ENCODE measurements at regions not wholly inside any gene's neighbourhood (a gene's known extent, or its start where the extent isn't known, plus 50 kb on each side); places are given as distances from the start of the nearest gene placed in this dataset.

- DNase-seq = no peak
These were observed 58.6 kb upstream of the NYAP2 start for GRCh38 chr2:225340923-225341322.

GRCh38 chr2:225337183-225337582, 62.3 kb upstream of the NYAP2 start:
- DNase-seq = peak; percentile 68

- DNase-seq = no peak
These were observed 65.0 kb upstream of the NYAP2 start for GRCh38 chr2:225334514-225334913.

- no peak for DNase-seq
These were observed 71.3 kb upstream of the NYAP2 start for GRCh38 chr2:225328192-225328591.

- no peak for DNase-seq
These were observed 72.5 kb upstream of the NYAP2 start for GRCh38 chr2:225326969-225327368.

GRCh38 chr2:225319872-225320271, 79.6 kb upstream of the NYAP2 start:
- no peak for DNase-seq

- DNase-seq = no peak
These were observed 81.1 kb upstream of the NYAP2 start for GRCh38 chr2:225318440-225318839.

- DNase-seq = no peak
These were observed 82.3 kb upstream of the NYAP2 start for GRCh38 chr2:225317186-225317585.

GRCh38 chr2:225310745-225311144, 88.8 kb upstream of the NYAP2 start:
- no peak for DNase-seq

GRCh38 chr2:225309516-225309915, 90.0 kb upstream of the NYAP2 start:
- no peak for DNase-seq

GRCh38 chr2:225296951-225297350, 102.6 kb upstream of the NYAP2 start:
- no peak for DNase-seq

- DNase-seq = no peak
These were observed 104.4 kb upstream of the NYAP2 start for GRCh38 chr2:225295102-225295501.

GRCh38 chr2:225293638-225294037, 105.9 kb upstream of the NYAP2 start:
- no peak for DNase-seq

GRCh38 chr2:225290757-225291400, 108.6 kb upstream of the NYAP2 start:
- DNase-seq = peak; percentile 31

GRCh38 chr2:225289659-225290058, 109.9 kb upstream of the NYAP2 start:
- no peak for DNase-seq

GRCh38 chr2:225288986-225289385, 110.5 kb upstream of the NYAP2 start:
- DNase-seq = no peak

GRCh38 chr2:225282858-225283710, 116.4 kb upstream of the NYAP2 start:
- DNase-seq = peak; percentile 38

GRCh38 chr2:225276207-225276606, 123.3 kb upstream of the NYAP2 start:
- DNase-seq = no peak

GRCh38 chr2:225275443-225275842, 124.1 kb upstream of the NYAP2 start:
- no peak for DNase-seq

GRCh38 chr2:225274751-225275150, 124.8 kb upstream of the NYAP2 start:
- DNase-seq = peak; percentile 71

GRCh38 chr2:225272173-225272572, 127.3 kb upstream of the NYAP2 start:
- DNase-seq = no peak

- peak; percentile 66 for DNase-seq
These were observed 128.6 kb upstream of the NYAP2 start for GRCh38 chr2:225270861-225271260.

- DNase-seq = no peak
These were observed 129.5 kb upstream of the NYAP2 start for GRCh38 chr2:225270053-225270452.

- DNase-seq = no peak
These were observed 145.1 kb upstream of the NYAP2 start for GRCh38 chr2:225254363-225254762.

- no peak for DNase-seq
These were observed 154.6 kb upstream of the NYAP2 start for GRCh38 chr2:225244933-225245332.
